Endothelial cell of umbilical vein (primary cell): ENCODE measurements at regions not wholly inside any gene's neighbourhood (a gene's known extent, or its start where the extent isn't known, plus 50 kb on each side); places are given as distances from the start of the nearest gene placed in this dataset.

Experiments used
- CTCF ChIP-seq, 2 donors: IDR thresholded peaks; 1 replicate in 1 of 2; 2 replicates in 1 of 2; pipeline ENCODE4 v1.5.1; 2011; ENCODE audit warnings: low read length in 2 of 2, mild to moderate bottlenecking in 2 of 2, moderate library complexity in 2 of 2, control low read depth in 1 of 2, inconsistent platforms in 1 of 2, low read depth in 1 of 2; ENCODE audit not compliant: insufficient read depth in 1 of 2; ENCODE audit errors: extremely low read depth in 1 of 2
- EZH2 ChIP-seq: IDR thresholded peaks from 2 replicates; pipeline ENCODE4 v1.6.1; 2012; ENCODE audit warnings: borderline replicate concordance, low read depth, mild to moderate bottlenecking, moderate library complexity, low read length, inconsistent platforms; ENCODE audit not compliant: severe bottlenecking
- FOS ChIP-seq: IDR thresholded peaks from 2 replicates; pipeline ENCODE4 v1.6.1; 2011; ENCODE audit warnings: mild to moderate bottlenecking, low read length, moderate library complexity, borderline replicate concordance; ENCODE audit not compliant: insufficient read depth
- GATA2 ChIP-seq: IDR thresholded peaks from 2 replicates; pipeline ENCODE4 v1.7.0; 2011; ENCODE audit warnings: low read depth, mild to moderate bottlenecking, moderate library complexity, mixed read lengths, low read length; ENCODE audit not compliant: insufficient read length, insufficient read depth
- JUN ChIP-seq: IDR thresholded peaks from 2 replicates; pipeline ENCODE4 v1.6.1; 2011; ENCODE audit warnings: borderline replicate concordance, low read depth; ENCODE audit not compliant: insufficient read length, insufficient read depth
- MYC ChIP-seq: IDR thresholded peaks from one replicate; pipeline ENCODE4 v1.6.1; 2011; ENCODE audit warnings: mild to moderate bottlenecking, low read depth, low read length
- POLR2A ChIP-seq: IDR thresholded peaks from 2 replicates; pipeline ENCODE4 v1.6.1; 2012; ENCODE audit warnings: low read depth, mild to moderate bottlenecking, control low read depth, low read length
- POLR2AphosphoS5 ChIP-seq: IDR thresholded peaks from 2 replicates; pipeline ENCODE4 v1.6.1; 2012; ENCODE audit warnings: low read depth, mild to moderate bottlenecking, control low read depth, low read length, moderate library complexity; ENCODE audit not compliant: insufficient read depth

- TF ChIP-seq CTCF (IDR thresholded peaks at IDR 0.05; ENCODE audit: extremely low read depth in 1 of 2, insufficient read depth in 1 of 2, low read depth in 1 of 2, low read length in 2 of 2) = no peak
- no peak for TF ChIP-seq EZH2
- TF ChIP-seq POLR2A = no peak
- TF ChIP-seq JUN = no peak
- TF ChIP-seq GATA2 = no peak
- TF ChIP-seq MYC = no peak
- TF ChIP-seq POLR2AphosphoS5 = no peak
- no peak for TF ChIP-seq FOS
Measured at GRCh38 chr22:22748756-22749155, 104.3 kb downstream of the GGTLC2 start.
